ENCODE measurements at regions not wholly inside any gene's neighbourhood (a gene's known extent, or its start where the extent isn't known, plus 50 kb on each side); places are given as distances from the start of the nearest gene placed in this dataset.

DNA sequence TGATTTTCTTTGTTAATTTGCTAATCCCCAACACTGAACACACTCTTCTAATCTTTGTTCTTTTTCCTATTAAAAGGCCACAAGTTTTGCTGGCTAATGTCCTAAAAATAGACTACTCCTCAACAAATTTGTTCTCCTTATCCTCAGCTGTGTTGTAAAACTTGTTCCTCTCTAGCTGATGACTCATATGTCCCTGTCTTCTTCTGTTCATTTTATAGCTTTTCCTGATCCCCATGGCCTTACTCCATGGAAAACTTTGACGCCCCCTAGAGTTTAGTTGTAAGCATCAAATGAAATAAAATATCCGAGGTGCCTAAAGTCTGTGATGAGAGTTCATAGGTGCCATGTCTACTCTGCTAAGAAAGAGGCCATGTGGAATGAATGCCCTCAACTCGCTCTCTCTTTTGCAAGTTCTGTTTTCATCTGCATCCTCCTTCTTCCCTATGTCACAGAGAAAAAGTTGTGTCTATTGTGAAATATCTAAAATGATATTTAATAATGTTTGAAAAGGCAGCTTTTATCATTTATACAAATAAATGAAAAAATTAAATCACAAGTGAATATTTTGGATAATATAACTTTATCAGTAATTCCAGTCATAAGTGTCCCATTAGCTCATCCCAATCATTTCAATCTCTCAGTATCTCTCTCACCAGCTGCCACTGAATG, 237.9 kb downstream of the IPO8 start:
- dilution Hi-C loops (cut with HindIII; ENCODE audit: low sequenced_read_pairs, unreplicated experiment) (no loop called here), intact Hi-C loops (cut with micrococcal nuclease) (no loop called here), in situ Hi-C loops (cut with MboI; ENCODE audit: low sequenced_read_pairs) (no loop called here)
- Histone ChIP-seq H3K4me3 (ENCODE audit: insufficient read depth, low read depth, low read length) (no peak overlapping the region), H3K36me3 (ENCODE audit: control insufficient read depth, insufficient read depth, low read length) (no peaks in the 10 kb centered on the region), H3K27ac (ENCODE audit: insufficient read depth, low read length) (no peak overlapping the region), H4K20me1 (ENCODE audit: insufficient read depth, low read length) (no peaks in the 10 kb centered on the region), H2BK15ac (ENCODE audit: low read depth, low read length) (no peak overlapping the region), H2BK120ac (ENCODE audit: low read depth, low read length) (no peak overlapping the region), H3K4me2 (ENCODE audit: low read depth, low read length) (no peak overlapping the region), H3K27me3 (ENCODE audit: control insufficient read depth, insufficient read depth, low read length) (no peaks in the 10 kb centered on the region), H3K18ac (ENCODE audit: low read depth, low read length) (no peak overlapping the region), H3K56ac (ENCODE audit: extremely low read depth, insufficient read depth, low read length) (no peak overlapping the region), H2BK20ac (ENCODE audit: low read depth, low read length) (no peak overlapping the region), H2AK5ac (ENCODE audit: low read depth, low read length) (no peak overlapping the region), H3K9me3 (ENCODE audit: control insufficient read depth, insufficient read depth, low read length) (no peaks in the 10 kb centered on the region), H2AFZ (replicated peaks; ENCODE audit: low read length, poor library complexity) (no peak overlapping the region), H2BK5ac (ENCODE audit: low read depth, low read length, poor library complexity, severe bottlenecking) (no peak overlapping the region), H4K8ac (ENCODE audit: low read depth in 2 of 2, low read length in 2 of 2) (no peak overlapping the region), H2AK9ac (replicated peaks; ENCODE audit: low read depth, low read length, poor library complexity) (no peak overlapping the region), H3K79me1 (ENCODE audit: low read depth in 1 of 2, low read length in 2 of 2) (no peaks in the 10 kb centered on the region), H3K14ac (replicated peaks; ENCODE audit: low read depth, low read length) (no peak overlapping the region), H3K9ac (ENCODE audit: low read depth, low read length) (no peak overlapping the region), H3K4ac (ENCODE audit: low read depth, low read length) (no peak overlapping the region), H3K4me1 (ENCODE audit: control insufficient read depth, insufficient read depth, low read length) (no peaks in the 10 kb centered on the region), H4K5ac (ENCODE audit: low read depth, low read length) (no peak overlapping the region), H4K91ac (ENCODE audit: insufficient read depth, low read depth, low read length) (no peak overlapping the region), H3K9me1 (ENCODE audit: insufficient read depth, low read length) (no peaks in the 10 kb centered on the region), H3K23ac (ENCODE audit: low read depth, low read length) (no peak overlapping the region)
- WGBS, 2 experiments (ENCODE audit: extremely low coverage in 2 of 2, insufficient read length in 1 of 2), result 17% methylated on average over 2 of the region's 3 CpGs; no CpG with 5 or more reads in 1 of the 2 experiments
- ChIA-PET POLR2A (ENCODE audit: unreplicated experiment) (no interaction called here), CTCF (interaction anchor here (0.6 to 1.2 kb wide), 4 partner anchors 8 to 76 kb away, joined by 3 read pairs; no protein-coding TSS in a partner anchor)
- no TSS peak for BruUV-seq (replicated peaks)
- ATAC-seq (ENCODE audit: low read depth) (peak; percentile 85), DNase-seq (peak; percentile 64)
- no peak for TF ChIP-seq MAFK (IDR thresholded peaks at IDR 0.05; ENCODE audit: low read depth, low read length)
- TF ChIP-seq ELK1 (IDR thresholded peaks at IDR 0.05; ENCODE audit: borderline replicate concordance, low read depth, low read length), result no peak
- TF ChIP-seq NFE2L2 (IDR thresholded peaks at IDR 0.05; ENCODE audit: low read depth, low read length), result no peak
- TF ChIP-seq MAZ (IDR thresholded peaks at IDR 0.05; ENCODE audit: borderline replicate concordance, low read depth, low read length), result no peak
- peak; percentile 34; the same call in 1 of the 2 replicates for TF ChIP-seq SMC3 (IDR thresholded peaks at IDR 0.05; ENCODE audit: low read depth, low read length)
- no peak for TF ChIP-seq MXI1 (IDR thresholded peaks at IDR 0.05; ENCODE audit: borderline replicate concordance, low read depth, low read length)
- no peak for TF ChIP-seq CEBPB (IDR thresholded peaks at IDR 0.05; ENCODE audit: low read depth, low read length)
- TF ChIP-seq RCOR1 (IDR thresholded peaks at IDR 0.05; ENCODE audit: insufficient replicate concordance, low read length), result no peak
- TF ChIP-seq POLR2A (IDR thresholded peaks at IDR 0.05; ENCODE audit: low read depth, low read length), result no peak
- no peak for TF ChIP-seq RFX5 (IDR thresholded peaks at IDR 0.05; ENCODE audit: low read depth, low read length)
- no peak for TF ChIP-seq CHD1 (IDR thresholded peaks at IDR 0.05; ENCODE audit: low read depth, low read length)
- TF ChIP-seq FOS (IDR thresholded peaks at IDR 0.05; ENCODE audit: low read depth, low read length), result 0 out of 2 replicates have a peak, but pooled peaks have one; percentile 30
- TF ChIP-seq BHLHE40 (IDR thresholded peaks at IDR 0.05; ENCODE audit: low read depth, low read length), result no peak
- no peak; the same call in 1 of the 2 replicates for TF ChIP-seq RAD21 (IDR thresholded peaks at IDR 0.05; ENCODE audit: low read length)
- TF ChIP-seq, protein P1, sequence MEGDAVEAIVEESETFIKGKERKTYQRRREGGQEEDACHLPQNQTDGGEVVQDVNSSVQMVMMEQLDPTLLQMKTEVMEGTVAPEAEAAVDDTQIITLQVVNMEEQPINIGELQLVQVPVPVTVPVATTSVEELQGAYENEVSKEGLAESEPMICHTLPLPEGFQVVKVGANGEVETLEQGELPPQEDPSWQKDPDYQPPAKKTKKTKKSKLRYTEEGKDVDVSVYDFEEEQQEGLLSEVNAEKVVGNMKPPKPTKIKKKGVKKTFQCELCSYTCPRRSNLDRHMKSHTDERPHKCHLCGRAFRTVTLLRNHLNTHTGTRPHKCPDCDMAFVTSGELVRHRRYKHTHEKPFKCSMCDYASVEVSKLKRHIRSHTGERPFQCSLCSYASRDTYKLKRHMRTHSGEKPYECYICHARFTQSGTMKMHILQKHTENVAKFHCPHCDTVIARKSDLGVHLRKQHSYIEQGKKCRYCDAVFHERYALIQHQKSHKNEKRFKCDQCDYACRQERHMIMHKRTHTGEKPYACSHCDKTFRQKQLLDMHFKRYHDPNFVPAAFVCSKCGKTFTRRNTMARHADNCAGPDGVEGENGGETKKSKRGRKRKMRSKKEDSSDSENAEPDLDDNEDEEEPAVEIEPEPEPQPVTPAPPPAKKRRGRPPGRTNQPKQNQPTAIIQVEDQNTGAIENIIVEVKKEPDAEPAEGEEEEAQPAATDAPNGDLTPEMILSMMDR (conservative IDR thresholded peaks at IDR 0.05; ENCODE audit: low read depth, low read length), result peak; percentile 28; the same call in 1 of the 2 replicates
- TF ChIP-seq, protein P2, sequence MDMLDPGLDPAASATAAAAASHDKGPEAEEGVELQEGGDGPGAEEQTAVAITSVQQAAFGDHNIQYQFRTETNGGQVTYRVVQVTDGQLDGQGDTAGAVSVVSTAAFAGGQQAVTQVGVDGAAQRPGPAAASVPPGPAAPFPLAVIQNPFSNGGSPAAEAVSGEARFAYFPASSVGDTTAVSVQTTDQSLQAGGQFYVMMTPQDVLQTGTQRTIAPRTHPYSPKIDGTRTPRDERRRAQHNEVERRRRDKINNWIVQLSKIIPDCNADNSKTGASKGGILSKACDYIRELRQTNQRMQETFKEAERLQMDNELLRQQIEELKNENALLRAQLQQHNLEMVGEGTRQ (IDR thresholded peaks at IDR 0.05; ENCODE audit: low read depth, low read length), result no peak
